ENCODE measurements at regions not wholly inside any gene's neighbourhood (a gene's known extent, or its start where the extent isn't known, plus 50 kb on each side); places are given as distances from the start of the nearest gene placed in this dataset.
"Not testable (repeated sequence)": the region's sequence is repeated elsewhere in the genome, so short reads cannot be mapped to it uniquely, and the experiment has no call there.

DNA sequence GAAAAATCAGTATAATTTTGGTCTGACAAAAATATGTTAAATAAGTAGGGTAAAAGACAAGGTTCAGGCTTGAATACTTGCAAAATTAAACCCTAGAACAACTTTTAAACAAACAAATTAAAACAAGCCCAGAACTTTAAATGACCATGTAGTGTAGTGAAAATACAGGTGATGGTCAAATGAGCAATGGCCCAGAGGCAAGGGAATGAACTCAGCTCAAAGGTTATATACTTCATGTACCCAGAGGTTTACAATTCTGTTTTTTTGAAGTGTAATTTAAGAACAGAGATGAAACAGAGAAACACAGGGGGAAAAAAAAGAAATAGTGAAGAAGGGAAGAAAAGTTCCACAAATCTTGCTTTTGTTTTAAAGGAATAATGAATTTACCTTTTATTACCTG lies 949.2 kb downstream of the TRHDE start:
- no peak for DNase-seq

DNA sequence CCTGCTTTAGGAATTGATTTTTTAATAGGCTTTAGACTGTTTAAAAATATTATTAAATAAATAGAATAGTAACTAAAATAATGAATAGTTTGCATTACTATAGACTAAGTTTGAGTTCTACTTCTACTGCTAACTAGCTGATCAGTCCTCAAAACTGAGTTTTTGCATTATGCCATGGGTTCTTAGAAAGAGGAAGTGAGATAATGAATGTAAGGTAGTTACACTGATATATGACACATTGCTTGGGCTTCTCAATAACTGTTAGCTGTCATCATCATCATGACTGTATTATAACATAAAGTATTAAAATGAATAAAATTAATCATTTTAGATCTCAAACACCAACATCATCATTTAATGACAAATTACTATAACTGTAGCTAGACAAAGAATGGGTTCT lies 949.7 kb downstream of the TRHDE start:
- no peak for DNase-seq

DNA sequence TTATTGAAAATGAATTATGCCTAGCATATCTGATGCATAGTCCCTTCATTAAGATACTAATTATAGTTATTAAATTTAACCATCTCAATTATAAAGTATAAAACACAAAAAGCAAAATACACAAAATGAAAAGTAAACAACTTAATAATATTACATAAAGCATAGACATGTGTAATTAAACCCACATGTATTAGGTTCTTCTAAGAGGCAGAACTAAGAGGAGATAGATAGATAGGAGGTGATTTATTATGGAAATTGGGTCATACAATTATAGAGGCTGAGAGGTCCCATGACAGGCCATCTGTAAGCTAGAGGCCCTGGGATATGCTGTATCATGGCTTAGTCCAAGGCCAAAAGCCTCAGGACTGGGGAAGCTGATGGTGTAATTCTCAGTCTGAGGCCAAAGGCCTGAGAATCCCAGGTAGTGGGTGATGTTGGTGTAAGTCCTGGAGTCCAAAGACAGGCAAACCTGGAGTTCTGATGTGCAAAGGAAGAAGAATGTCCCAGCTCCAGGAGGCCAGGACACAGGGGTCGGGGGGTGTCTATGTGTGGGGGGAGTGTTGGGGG lies 953.3 kb downstream of the TRHDE start:
- no peak for DNase-seq

DNA sequence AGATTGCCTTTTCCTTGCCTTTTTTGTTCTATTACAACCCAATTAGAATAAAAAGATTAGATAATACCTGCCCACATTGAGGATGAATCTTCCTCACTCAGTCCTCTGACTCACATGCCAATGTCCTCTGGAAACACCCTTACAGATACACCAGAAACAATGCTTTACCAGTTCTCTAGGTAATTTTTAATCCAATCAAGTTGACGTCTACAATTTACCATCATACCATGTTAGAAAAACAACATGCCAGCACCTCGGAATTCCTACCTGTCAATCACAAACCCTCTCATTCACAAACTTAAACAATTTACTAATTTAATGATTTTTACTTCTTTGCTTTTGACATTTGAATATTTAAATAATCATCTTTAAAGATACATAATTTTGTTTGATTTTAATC lies 953.8 kb downstream of the TRHDE start:
- no peak for DNase-seq

DNA sequence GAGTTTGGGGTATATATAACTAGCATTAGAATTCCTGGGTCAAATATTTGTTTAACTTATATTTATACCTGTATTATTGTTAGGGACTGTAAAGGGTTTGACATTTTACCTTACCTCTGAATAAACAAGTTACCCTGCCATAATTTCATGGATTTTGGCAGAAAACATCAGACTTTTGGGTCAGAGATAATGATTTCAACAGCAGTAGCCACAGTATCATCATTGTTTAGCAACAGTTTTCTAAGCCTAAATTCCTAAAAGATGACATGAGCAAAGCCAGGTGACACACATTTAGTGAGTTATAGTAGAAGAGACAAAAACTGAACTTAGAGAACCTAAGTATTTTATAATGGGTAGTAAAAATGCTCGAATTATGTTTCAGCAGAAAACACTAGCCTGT lies 954.4 kb downstream of the TRHDE start:
- no peak for DNase-seq

DNA sequence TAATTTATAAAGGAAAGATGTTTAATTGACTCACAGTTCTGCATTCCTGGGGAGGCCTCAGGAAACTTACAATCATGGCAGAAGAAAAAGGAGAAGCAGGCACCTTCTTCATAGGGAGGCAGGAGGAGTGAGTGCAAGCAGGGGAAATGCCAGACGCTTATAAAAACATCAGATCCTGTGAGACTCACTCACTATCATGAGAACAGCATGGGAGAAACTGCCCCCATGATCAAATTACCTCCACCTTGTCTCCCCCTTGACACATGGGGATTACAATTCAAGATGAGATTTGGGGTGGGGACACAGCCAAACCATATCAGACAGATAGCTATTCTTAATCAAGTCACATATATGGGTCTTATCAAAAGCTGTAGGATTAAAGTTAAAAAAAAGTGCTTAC lies 956.7 kb downstream of the TRHDE start:
- not testable (repeated sequence) for DNase-seq

DNA sequence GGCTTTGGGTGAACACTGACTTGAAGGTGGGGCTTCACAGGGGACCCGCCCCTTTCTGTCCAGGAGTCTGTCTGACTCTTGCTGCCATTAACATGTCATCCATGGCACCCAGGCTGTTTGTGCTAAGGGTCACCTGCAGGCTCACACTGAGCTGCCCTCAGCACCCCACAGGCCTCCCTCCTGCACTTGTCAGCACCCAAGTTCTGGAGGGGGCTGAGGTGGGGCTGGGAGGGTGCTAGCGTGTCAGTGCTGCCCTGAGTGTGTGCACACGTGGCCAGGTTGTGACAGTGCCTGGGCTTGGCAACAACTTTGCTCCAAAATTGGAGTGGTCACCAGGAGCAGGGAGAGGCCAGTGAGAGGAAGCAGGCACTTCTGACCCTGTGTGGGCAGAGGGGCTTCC lies 963.2 kb downstream of the TRHDE start:
- no peak for DNase-seq

DNA sequence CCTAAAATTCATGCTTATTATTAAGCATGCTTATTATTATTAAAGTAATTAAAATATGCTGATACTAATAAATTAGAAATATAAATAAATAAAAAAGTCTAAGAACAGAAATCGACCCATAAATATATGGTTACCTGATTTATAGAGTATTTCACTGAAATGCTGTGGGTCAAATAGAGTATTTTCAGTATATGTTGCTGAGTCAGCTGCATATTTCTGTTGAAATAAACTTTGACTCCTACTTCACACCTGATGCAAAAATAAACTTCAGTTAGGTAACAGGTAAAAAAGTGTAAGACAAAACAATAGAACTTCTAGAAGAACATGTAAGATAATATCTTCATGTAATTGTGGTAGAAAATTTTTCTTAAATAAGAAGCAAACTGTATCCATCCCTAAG lies 967.9 kb downstream of the TRHDE start:
- DNase-seq = no peak

DNA sequence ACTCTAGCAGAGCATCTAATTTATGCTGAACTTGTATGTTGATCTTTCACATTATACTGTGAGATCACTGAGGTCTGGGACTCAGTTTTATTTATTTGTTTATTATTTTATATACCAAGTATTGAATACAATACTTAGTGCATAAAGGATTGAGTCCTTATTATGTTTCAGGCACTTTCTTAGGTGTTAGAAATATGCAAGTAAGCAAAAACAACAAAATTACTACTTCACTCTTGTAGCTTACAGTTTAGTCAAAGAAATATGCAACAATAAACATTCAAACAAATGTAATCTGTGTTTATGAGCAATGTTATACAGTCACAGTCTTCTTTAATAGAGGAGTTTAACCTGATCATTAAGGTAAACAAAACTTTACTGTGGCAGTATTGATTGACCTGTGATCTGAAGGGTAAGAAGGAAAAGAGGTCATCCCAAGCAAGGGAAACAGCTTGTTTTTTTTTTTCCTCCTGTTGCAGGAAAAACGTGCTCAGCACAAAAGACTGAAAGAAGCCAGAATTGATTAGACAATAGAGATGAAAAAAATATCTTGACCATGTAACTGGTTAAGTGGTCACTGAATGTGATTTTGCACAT lies 990.7 kb downstream of the TRHDE start:
- no peak for DNase-seq

DNA sequence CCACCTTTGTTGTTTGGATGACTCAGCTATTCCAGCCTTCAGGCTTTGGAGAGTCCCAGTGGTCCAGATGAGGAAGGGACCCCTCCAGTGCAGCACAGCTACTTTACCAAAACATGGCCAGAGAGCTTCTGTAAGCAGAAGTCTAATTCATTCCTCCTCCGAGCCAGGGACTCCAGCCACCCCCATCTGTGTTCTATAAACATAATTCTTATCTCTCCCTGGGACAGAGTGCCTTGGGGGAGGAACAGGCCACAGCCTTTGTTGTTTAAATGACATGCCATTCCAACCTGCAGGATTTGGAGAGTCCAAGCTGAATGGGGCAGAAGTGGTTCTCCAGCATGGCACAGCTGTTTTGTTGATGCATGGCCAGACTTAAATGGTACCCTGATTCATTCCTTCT lies 994.0 kb downstream of the TRHDE start:
- DNase-seq = no peak

DNA sequence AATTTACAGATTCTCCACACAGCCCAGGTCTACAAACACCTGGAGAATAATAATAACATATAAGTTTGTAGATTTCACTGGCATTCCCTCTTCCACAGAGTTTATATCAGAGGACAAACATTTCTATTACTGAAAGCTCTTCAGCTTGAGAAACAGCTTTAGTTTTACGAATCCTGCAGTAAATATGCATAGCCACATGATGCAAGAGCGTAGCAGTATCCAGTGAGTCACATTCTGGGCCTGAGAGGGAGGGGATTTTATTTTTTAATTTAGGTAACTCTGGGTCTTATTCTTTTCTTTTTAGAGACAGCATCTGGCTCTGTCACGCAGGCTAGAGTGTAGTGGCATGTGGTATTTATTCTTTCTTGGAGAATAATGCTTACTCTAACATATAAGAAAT lies 1002.8 kb downstream of the TRHDE start:
- DNase-seq = no peak

DNA sequence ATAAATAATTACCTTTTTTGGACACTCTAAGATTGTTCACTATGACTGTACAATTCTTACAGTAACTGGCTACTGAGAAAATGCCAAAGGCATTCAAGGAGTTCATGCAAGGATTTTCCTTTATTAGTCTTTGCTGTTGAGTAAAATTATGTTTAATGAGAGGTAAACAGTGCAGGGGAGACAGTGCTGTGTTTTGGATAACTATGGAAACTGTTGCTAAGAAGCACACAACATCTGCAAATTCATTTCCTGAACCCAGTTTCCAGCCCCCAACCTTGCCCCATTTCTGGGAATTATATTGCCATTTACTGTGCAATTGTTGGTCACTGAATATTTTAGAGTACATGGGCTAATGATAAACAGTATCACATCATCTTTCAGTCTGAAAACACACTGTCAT lies 1005.8 kb downstream of the TRHDE start:
- no peak for DNase-seq

DNA sequence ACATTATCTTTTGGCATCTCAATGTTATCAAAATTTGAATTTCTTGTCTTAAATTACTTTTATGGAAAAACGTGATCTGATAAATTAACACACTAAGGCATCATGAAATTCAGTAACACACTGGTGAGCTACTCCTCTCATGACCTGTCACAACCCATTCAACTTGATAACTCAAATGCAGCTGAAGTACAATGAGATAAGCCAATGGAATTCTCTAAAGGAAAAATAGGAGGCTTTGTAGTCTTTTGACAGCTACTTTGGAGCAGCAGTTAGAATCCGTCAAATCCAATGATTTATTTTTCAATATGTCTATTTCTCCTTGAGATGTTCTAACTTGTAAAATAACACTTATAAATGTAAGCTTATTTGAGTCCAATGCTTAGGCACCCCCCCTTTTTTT lies 1029.4 kb downstream of the TRHDE start:
- DNase-seq = no peak

DNA sequence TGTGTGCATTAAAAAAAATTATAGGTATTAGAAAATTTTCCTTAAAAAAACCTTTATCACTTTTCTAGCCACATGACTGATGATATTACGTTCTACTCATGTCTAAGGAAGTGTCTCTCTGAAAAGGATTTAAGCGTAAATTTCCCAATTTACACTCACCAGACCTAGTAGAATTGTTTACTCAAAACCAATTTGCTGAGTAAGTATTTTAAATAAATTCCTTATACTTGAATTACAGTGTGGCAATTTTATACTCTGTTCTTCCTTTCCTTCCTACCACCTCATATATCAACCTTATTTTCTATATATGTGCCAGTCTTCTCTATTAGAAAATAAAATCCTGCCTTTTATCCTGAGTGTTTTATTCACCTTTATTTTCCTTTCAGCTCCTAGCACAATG lies 1035.1 kb downstream of the TRHDE start:
- DNase-seq = no peak

DNA sequence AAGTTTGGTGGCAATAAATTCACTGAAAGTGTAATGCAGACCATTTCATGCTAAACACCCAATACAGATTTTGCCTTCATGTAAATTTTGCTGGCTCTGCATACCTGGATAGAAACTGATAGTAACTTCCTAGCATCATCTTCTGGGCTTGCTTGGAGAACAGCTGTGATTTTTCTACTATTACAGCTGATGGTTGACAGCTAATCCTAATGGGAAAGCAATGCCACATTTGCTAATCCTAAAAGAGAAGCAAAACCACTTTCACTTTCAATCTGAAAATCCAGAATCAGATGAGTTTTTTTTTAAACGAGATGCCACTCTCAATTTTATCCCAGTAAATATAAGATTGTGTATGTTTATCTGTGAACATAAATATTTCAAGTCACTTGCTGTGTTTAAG lies 1035.9 kb downstream of the TRHDE start:
- DNase-seq = no peak

DNA sequence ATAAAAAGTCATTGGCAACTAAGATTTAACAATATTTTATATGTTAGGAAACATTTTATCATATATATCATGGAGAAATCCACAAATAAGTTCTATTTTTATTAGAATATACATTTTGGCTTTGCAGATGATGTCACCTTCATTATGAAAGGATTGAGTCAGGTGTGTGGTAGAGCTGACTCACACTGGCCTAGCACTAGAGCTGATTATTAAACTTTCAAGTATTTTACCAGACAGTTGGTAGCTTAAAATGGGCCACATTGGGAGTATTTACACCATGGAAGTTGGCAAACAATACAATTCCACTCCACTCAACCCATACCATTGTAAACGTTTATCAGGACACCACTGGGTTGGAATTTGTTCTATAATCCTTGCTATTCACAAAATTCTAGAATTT lies 1036.6 kb downstream of the TRHDE start:
- DNase-seq = no peak

DNA sequence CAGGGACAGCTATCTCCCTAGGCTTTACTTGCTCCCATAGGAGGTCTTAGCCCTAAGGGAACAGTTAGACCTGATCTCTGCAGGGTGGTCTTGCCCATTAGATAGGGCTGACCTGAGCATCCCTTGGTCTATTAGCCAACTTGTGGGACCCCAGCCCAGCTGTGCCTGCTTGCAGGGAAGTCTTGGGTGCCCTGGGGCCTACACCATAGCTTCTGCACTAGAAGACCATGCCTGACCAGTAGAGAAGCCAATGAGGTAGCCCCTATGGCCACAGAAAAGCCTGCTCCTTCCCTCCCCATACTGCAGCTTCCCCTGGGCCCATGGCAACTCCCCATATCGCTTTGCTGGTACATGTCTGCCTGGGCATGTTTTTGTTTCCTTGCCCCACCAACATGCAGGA lies 1049.1 kb downstream of the TRHDE start:
- no peak for DNase-seq

DNA sequence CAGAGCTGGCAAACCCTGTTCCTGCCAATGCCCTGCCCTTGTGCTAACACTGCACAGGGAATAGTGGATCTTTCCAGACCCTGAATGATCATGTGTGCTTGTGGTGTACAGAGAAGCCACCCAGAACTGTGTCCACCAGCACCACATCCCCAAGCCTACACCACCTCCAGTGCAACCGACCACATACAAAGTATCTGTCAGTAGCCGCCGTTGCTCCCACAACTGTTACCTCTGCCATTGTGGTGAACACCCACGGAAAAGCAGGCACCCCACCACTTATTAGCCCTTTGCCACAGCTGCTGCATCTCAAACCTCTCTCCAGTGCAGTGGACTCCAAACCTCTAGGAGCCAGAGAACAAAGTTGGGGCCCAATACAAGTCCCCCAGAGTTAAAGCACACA lies 1049.6 kb downstream of the TRHDE start:
- no peak for DNase-seq

DNA sequence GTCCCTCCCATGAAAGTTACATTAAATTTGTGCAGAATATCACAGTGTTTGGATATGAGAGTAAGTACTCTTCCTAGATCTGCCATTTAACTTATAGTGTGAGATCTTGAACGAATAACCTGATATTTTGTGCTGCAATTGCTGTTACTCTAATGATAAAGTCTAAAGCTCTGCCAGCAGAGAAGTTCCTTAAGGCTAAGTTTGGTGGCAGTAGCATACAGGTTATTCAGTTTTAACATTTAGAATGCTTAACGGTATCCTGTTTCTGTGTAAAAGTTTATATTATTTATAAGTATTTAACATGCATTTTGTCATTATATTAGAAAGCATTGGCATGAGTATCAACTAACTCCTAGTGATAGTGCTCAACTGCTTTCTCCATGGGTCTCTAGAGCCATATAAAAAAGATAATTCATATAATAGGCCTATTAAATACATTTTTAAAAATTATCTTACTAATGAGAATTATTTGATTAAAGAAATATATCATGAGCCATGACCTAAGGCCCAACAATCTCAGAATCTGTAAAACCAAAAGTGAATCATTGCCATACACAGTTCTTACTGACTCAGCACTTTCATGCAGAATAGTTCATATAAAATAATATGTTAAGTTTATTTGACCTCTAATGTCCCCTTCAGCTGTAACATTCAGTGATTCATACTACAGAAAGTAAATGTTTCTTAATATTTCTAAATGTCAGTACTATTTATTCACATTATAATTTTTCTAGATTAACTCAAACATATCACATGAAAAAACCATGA lies 1058.6 kb downstream of the TRHDE start:
- DNase-seq = no peak

DNA sequence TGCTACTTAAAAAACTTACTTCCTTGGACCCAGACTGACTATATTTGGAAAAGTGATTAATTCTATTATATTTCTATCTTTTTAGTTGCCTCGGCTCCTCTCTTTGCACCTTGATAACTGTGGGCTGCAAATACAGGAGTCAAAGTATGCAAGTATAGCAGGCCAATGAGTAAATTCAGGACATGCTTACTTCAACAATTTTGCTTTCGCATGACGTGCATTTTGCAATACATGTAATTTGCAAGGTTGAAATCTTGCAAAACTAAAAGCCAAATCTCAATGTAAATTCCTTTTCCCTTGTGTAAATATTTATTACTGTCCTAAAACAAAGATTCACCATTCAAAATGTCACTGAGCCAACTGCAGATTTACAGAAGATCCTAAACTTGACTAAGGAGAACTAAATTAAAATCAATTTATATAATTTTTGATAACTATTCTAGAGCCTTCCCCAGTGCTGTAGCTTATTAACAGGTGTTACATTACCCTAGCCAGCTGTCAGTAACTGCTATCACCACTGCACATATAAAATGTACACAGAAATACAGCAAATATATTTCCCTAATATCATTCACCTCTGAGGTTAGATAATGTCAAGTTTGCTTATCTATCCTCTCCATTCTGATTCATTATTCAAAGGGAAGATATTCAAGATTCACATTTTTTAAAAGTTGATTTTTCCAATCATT lies 1069.5 kb downstream of the TRHDE start:
- no peak for DNase-seq

DNA sequence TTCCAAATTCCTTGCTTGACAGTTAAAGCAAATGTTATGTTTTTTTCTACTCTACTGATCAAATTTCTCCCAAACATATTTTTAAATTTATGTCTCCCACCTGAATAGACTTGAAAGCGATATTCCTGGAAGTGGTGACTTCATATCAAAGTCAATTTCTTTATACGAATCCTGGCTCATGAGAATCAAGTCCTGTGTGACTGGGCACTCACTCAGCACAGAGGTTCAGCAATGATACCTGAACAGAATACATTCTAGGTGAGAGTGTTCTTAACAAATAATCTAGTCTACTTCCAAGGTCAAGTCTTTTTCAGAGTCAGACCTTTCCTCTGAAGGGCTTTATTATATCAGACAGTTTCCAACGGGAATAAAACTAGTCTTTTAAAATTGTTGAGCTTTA lies 1070.6 kb downstream of the TRHDE start:
- no peak for DNase-seq

DNA sequence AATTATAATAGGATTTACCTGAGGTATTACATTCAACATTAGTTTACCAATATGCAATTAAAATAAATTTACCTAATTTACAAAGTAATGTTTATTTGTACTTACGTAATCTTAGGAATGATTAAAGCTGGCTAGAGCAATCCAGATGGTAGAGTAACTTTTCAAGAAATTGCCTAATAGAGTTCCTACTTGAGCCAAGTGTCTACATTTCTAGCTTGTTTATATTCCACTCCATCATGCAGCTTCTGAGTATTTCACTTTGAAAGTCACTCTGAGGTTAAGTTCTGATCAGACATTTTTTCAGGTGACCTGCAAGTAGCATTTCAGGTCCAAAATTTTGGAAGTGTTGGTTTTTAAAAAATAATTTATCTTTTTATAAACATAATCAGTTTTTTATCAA lies 1080.7 kb downstream of the TRHDE start:
- DNase-seq = no peak

DNA sequence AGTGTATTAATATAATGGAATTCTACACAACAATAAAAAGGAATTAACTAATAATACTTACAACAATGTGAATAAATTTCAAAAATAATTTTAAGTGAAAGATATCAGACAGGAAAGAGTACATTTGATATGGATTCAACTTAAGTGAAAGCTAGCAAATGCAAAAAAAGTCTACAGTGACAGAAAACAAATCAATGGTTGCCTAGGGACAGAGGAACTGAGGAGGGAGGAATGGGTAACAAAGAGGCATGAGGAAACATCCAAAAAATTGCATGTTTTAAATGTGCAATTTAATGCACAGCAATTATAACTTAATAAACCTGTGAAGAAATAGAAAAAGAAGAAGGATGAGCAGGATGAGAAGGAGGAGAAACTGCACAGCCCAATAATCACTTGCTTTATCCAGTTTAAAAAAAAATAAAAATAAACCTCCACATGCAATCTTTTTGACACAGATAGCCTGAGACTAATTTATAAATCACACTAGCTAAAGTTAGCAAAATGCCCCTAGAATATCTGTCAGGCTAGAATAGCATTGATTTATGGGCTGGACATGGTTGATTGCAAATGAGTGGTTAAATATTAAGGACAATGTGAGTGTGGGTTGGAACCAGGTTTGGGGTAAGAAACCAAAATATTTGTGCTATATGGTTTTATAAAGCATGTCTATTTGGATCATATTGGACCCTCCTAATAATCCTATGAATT lies 1089.1 kb downstream of the TRHDE start:
- DNase-seq = no peak

DNA sequence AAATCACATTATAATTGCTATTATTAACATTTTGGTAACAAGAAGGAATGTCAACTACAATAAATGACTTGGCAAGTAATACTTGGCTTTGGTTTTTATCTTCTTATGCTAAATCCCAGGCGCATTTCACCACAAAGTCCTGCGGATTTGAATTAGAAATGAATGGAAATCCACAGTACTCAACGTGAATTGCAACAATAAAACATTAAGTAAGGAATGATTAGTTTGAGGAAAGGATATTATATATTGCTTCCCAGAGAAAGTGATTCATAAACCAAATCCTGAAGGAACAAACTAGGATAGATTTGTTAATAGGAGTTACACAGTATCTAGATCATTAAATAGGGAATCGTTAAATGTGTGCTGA lies 1089.7 kb downstream of the TRHDE start:
- DNase-seq = no peak
